ENCODE measurements at regions not wholly inside any gene's neighbourhood (a gene's known extent, or its start where the extent isn't known, plus 50 kb on each side); places are given as distances from the start of the nearest gene placed in this dataset.

GRCh38 chr7:109276348-109276747 is 706.7 kb downstream of the DNAJB9 start:
- no peak overlapping the region for H3K27ac ChIP-seq (ENCODE audit: extremely low read depth, low read depth, low read length)
- POLR2A ChIA-PET, result no interaction called here
- CTCF ChIA-PET, result no interaction called here
- H3K4me3 ChIP-seq (ENCODE audit: low read depth, low read length), result no peak overlapping the region
- no peak for TF ChIP-seq SCRT2 (tag by site-specific recombination; IDR thresholded peaks at IDR 0.05)
- no peak for TF ChIP-seq ZNF248 (tag by site-specific recombination; IDR thresholded peaks at IDR 0.05)
- no peak for TF ChIP-seq ZNF776 (tag by site-specific recombination; IDR thresholded peaks at IDR 0.05; ENCODE audit: borderline replicate concordance)
- no peak for TF ChIP-seq ZNF561 (tag by site-specific recombination; IDR thresholded peaks at IDR 0.05; ENCODE audit: borderline replicate concordance)
- TF ChIP-seq ZNF660 (tag by site-specific recombination; IDR thresholded peaks at IDR 0.05), result no peak
- no peak for TF ChIP-seq OSR2 (tag by site-specific recombination; IDR thresholded peaks at IDR 0.05)
- no peak for TF ChIP-seq WT1 (tag by site-specific recombination; IDR thresholded peaks at IDR 0.05)
- TF ChIP-seq TSHZ1 (tag by site-specific recombination; IDR thresholded peaks at IDR 0.05; ENCODE audit: borderline replicate concordance), result no peak
- no peak for TF ChIP-seq ZNF24 (tag by site-specific recombination; IDR thresholded peaks at IDR 0.05)
- TF ChIP-seq TCF7L2 (IDR thresholded peaks at IDR 0.05; ENCODE audit: borderline replicate concordance, low read depth, low read length), result no peak
- no peak for TF ChIP-seq GFI1B (tag by site-specific recombination; IDR thresholded peaks at IDR 0.05)
- no peak for TF ChIP-seq ZNF184 (tag by site-specific recombination; IDR thresholded peaks at IDR 0.05)
- no peak for TF ChIP-seq ZNF221 (tag by site-specific recombination; IDR thresholded peaks at IDR 0.05; ENCODE audit: borderline replicate concordance)
- no peak for TF ChIP-seq BCL11B (tag by site-specific recombination; IDR thresholded peaks at IDR 0.05; ENCODE audit: low read depth)
- no peak for TF ChIP-seq ZNF449 (tag by site-specific recombination; IDR thresholded peaks at IDR 0.05)
- TF ChIP-seq BCL6B (tag by site-specific recombination; IDR thresholded peaks at IDR 0.05), result no peak
- no peaks in the 10 kb centered on the region for H3K36me3 ChIP-seq (ENCODE audit: control insufficient read depth in 2 of 2, insufficient read depth in 1 of 2, low read length in 2 of 2)
- no peaks in the 10 kb centered on the region for H3K4me1 ChIP-seq (ENCODE audit: control insufficient read depth, insufficient read depth, low read length)
- no peaks in the 10 kb centered on the region for H3K9me3 ChIP-seq (ENCODE audit: control insufficient read depth, insufficient read depth, low read depth, low read length)

GRCh38 chr7:109282726-109283125 is 713.1 kb downstream of the DNAJB9 start:
- Histone ChIP-seq H3K4me3 (ENCODE audit: low read depth, low read length) (no peak overlapping the region), H3K9me3 (ENCODE audit: control insufficient read depth, insufficient read depth, low read depth, low read length) (no peaks in the 10 kb centered on the region), H3K36me3 (ENCODE audit: control insufficient read depth in 2 of 2, insufficient read depth in 1 of 2, low read length in 2 of 2) (no peaks in the 10 kb centered on the region), H3K4me1 (ENCODE audit: control insufficient read depth, insufficient read depth, low read length) (no peaks in the 10 kb centered on the region), H3K27ac (ENCODE audit: extremely low read depth, low read depth, low read length) (no peak overlapping the region)
- CTCF ChIA-PET, result no interaction called here
- POLR2A ChIA-PET, result no interaction called here
- TF ChIP-seq GLI4 (tag by site-specific recombination; IDR thresholded peaks at IDR 0.05), result no peak
- TF ChIP-seq ZNF394 (tag by site-specific recombination; IDR thresholded peaks at IDR 0.05; ENCODE audit: borderline replicate concordance), result no peak
- TF ChIP-seq ZNF513 (tag by site-specific recombination; IDR thresholded peaks at IDR 0.05), result no peak
- no peak for TF ChIP-seq GLIS2 (tag by site-specific recombination; IDR thresholded peaks at IDR 0.05)
- no peak for TF ChIP-seq ZNF148 (tag by site-specific recombination; IDR thresholded peaks at IDR 0.05; ENCODE audit: borderline replicate concordance)
